ENCODE measurements at regions not wholly inside any gene's neighbourhood (a gene's known extent, or its start where the extent isn't known, plus 50 kb on each side); places are given as distances from the start of the nearest gene placed in this dataset.

DNA sequence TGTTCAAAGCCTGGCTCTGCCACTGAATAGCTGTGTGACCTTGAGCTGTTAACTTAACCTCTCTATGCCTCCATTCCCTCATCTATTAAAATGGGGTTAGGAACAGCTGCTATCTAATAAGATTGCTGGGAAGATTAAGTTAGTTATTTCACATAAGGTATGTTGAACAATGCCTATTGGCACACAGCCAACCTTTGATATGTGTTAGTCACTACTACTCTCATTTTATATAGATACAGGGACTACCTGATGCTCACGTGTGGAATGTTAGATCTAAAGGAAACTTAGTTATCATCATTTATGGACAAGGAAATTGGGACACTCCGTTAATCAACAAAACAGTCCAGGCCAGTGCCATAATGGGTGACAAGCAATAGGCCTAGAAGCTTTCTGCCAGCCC, 332.4 kb upstream of the PPP2R3A start:
- no peaks in the 10 kb centered on the region for H3K27me3 ChIP-seq (ENCODE audit: insufficient read depth, low read length)
- H3K4me2 ChIP-seq (ENCODE audit: insufficient read depth, low read length), result no peak overlapping the region
- H3K79me2 ChIP-seq (ENCODE audit: insufficient read depth, low read length), result no peaks in the 10 kb centered on the region
- no peak overlapping the region for H3K27ac ChIP-seq (ENCODE audit: low read depth, low read length)
- no peak overlapping the region for H3K4me3 ChIP-seq (ENCODE audit: insufficient read depth, low read length)
- H3K9me3 ChIP-seq (ENCODE audit: low read depth, low read length), result no peaks in the 10 kb centered on the region
- TF ChIP-seq, protein P1, sequence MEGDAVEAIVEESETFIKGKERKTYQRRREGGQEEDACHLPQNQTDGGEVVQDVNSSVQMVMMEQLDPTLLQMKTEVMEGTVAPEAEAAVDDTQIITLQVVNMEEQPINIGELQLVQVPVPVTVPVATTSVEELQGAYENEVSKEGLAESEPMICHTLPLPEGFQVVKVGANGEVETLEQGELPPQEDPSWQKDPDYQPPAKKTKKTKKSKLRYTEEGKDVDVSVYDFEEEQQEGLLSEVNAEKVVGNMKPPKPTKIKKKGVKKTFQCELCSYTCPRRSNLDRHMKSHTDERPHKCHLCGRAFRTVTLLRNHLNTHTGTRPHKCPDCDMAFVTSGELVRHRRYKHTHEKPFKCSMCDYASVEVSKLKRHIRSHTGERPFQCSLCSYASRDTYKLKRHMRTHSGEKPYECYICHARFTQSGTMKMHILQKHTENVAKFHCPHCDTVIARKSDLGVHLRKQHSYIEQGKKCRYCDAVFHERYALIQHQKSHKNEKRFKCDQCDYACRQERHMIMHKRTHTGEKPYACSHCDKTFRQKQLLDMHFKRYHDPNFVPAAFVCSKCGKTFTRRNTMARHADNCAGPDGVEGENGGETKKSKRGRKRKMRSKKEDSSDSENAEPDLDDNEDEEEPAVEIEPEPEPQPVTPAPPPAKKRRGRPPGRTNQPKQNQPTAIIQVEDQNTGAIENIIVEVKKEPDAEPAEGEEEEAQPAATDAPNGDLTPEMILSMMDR (IDR thresholded peaks at IDR 0.05; ENCODE audit: extremely low read depth, low read depth, low read length), result no peak
- DNase-seq (ENCODE audit: insufficient read length, low spot score, missing footprints), result no peak
- no peak overlapping the region for H2AFZ ChIP-seq (ENCODE audit: low read length)
- no peaks in the 10 kb centered on the region for H3K36me3 ChIP-seq (ENCODE audit: insufficient read depth, low read length)
- no peaks in the 10 kb centered on the region for H3K4me1 ChIP-seq (ENCODE audit: insufficient read depth, low read length)
- H4K20me1 ChIP-seq (ENCODE audit: insufficient read depth, low read length), result no peaks in the 10 kb centered on the region

DNA sequence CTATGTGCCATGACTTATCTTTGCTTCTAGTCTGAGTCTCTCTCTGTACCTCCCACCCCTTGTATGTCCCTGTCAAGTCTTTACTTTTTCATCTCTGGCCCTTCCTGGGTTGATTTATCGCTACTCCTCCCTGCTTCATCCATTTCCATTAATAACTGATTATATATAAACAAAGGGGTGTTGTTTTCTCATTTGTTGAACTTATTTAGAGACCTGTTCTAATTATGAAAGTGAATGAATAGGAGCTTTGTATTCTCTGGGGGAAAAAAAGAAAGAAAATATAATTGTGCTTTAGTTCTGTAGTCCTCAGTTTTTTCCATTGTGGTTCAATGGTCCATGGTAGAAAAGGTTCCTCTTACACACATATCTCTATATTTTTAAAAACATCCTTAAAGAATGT, 328.9 kb upstream of the PPP2R3A start:
- no peaks in the 10 kb centered on the region for H3K36me3 ChIP-seq (ENCODE audit: insufficient read depth, low read length)
- no peak overlapping the region for H3K4me3 ChIP-seq (ENCODE audit: insufficient read depth, low read length)
- H2AFZ ChIP-seq (ENCODE audit: low read length), result no peak overlapping the region
- TF ChIP-seq, protein P1 (IDR thresholded peaks at IDR 0.05; ENCODE audit: extremely low read depth, low read depth, low read length), result no peak
- no peak for DNase-seq (ENCODE audit: insufficient read length, low spot score, missing footprints)
- no peak overlapping the region for H3K4me2 ChIP-seq (ENCODE audit: insufficient read depth, low read length)
- H3K27ac ChIP-seq (ENCODE audit: low read depth, low read length), result no peak overlapping the region
- no peaks in the 10 kb centered on the region for H3K27me3 ChIP-seq (ENCODE audit: insufficient read depth, low read length)
- H3K9me3 ChIP-seq (ENCODE audit: low read depth, low read length), result no peaks in the 10 kb centered on the region
- H3K79me2 ChIP-seq (ENCODE audit: insufficient read depth, low read length), result no peaks in the 10 kb centered on the region
- no peaks in the 10 kb centered on the region for H4K20me1 ChIP-seq (ENCODE audit: insufficient read depth, low read length)
- no peaks in the 10 kb centered on the region for H3K4me1 ChIP-seq (ENCODE audit: insufficient read depth, low read length)

DNA sequence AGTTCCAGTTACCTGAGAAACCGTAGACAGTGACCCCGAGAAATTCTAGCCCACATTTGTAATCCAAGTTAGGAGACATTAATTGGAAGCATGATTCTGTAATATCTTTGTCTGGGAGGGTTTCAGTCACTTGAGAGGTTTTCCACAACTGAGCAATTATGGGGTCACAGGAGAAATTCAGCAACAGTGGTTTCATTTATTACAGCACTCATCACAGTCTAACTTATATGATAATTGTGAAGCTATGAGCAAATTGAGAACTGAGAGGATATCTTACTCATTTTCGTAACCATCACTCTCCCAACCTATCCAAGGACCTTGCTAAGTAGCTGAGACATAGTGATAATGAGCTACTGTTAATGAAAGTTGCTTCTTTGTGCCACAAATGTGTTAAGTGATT, 328.5 kb upstream of the PPP2R3A start:
- Histone ChIP-seq H3K27me3 (ENCODE audit: insufficient read depth, low read length) (no peaks in the 10 kb centered on the region), H3K9me3 (ENCODE audit: low read depth, low read length) (no peaks in the 10 kb centered on the region), H3K36me3 (ENCODE audit: insufficient read depth, low read length) (no peaks in the 10 kb centered on the region), H4K20me1 (ENCODE audit: insufficient read depth, low read length) (no peaks in the 10 kb centered on the region), H3K4me2 (ENCODE audit: insufficient read depth, low read length) (no peak overlapping the region), H2AFZ (ENCODE audit: low read length) (no peak overlapping the region), H3K4me3 (ENCODE audit: insufficient read depth, low read length) (no peak overlapping the region), H3K27ac (ENCODE audit: low read depth, low read length) (no peak overlapping the region), H3K79me2 (ENCODE audit: insufficient read depth, low read length) (no peaks in the 10 kb centered on the region), H3K4me1 (ENCODE audit: insufficient read depth, low read length) (no peaks in the 10 kb centered on the region)
- DNase-seq (ENCODE audit: insufficient read length, low spot score, missing footprints), result no peak
- TF ChIP-seq, protein P1 (IDR thresholded peaks at IDR 0.05; ENCODE audit: extremely low read depth, low read depth, low read length), result no peak

DNA sequence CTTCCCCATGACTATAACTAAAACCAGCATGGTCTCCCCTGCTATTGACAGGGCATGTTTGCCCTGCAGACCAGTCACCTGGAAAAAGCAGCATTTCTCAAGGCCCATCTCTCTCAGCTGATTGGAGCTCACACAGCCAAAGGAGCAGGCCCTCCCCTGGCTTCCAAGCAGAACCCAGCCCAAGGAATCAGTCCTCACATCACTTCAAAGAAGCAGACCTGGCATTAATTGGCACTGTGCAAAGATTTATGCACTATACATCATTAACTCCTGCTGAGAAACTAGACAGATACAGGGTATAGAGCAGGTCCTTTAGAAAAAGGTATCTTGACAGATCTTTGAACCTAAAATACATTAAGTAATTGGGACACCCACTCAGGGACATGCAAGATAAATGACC, 323.8 kb upstream of the PPP2R3A start:
- DNase-seq (ENCODE audit: insufficient read length, low spot score, missing footprints), result no peak
- Histone ChIP-seq H3K36me3 (ENCODE audit: insufficient read depth, low read length) (no peaks in the 10 kb centered on the region), H3K4me3 (ENCODE audit: insufficient read depth, low read length) (no peak overlapping the region), H2AFZ (ENCODE audit: low read length) (no peak overlapping the region), H3K9me3 (ENCODE audit: low read depth, low read length) (no peaks in the 10 kb centered on the region), H3K4me1 (ENCODE audit: insufficient read depth, low read length) (no peaks in the 10 kb centered on the region), H3K4me2 (ENCODE audit: insufficient read depth, low read length) (no peak overlapping the region), H3K27ac (ENCODE audit: low read depth, low read length) (no peak overlapping the region), H4K20me1 (ENCODE audit: insufficient read depth, low read length) (no peaks in the 10 kb centered on the region), H3K79me2 (ENCODE audit: insufficient read depth, low read length) (no peaks in the 10 kb centered on the region), H3K27me3 (ENCODE audit: insufficient read depth, low read length) (no peaks in the 10 kb centered on the region)
- TF ChIP-seq, protein P1 (IDR thresholded peaks at IDR 0.05; ENCODE audit: extremely low read depth, low read depth, low read length), result no peak
